Dedifferentiated amniotic fluid mesenchymal stem cell (primary cell): ENCODE measurements at regions not wholly inside any gene's neighbourhood (a gene's known extent, or its start where the extent isn't known, plus 50 kb on each side); places are given as distances from the start of the nearest gene placed in this dataset.

ENCODE experiments used
- DNase-seq: peaks from one replicate; pipeline ENCODE4 v3.0.0-alpha.2; 2016; ENCODE audit errors: extremely low spot score

DNA sequence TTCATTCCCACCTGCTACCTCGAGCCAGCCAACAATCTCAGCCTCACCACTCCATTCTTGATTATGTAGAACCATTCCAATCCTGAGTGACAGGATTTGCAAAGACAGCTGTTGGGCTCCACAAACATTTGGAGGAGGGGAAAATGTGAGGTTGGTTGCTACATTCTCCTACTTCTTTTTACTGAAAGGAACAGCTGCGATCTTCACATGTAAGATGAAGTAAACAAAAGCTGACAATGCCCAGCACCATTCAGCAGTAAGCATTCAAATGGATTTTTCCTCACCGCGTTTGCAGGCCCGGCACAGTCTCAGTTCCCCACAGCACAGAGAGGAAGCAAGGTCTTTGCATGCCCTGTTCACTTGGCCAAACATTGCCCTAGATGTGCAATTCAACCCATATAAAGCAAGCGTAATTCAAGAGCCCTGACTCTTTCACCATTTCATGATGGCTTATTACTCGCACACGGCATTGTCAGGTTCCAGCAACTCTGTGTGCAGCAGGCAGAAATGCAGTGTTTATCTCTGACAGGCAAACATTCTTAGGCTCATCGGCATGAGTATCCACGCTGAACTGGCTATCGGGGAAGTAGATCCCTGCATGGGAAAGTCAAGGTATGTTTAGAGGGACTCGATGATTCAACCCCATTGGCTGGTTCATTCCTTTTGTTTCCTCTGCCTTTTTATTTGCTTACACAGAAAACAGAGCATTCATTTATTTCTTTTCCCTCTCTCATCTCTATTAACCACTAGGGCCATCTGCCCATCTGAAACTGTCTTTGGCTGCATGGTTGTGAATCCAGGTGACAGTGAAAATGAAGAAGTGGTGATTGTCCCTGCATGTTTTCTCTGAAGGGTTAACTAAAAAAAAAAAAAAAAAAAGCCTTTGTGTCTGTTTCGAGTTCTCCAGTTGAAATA, 236.1 kb upstream of the PLEKHG7 start:
- DNase-seq, result no peak

DNA sequence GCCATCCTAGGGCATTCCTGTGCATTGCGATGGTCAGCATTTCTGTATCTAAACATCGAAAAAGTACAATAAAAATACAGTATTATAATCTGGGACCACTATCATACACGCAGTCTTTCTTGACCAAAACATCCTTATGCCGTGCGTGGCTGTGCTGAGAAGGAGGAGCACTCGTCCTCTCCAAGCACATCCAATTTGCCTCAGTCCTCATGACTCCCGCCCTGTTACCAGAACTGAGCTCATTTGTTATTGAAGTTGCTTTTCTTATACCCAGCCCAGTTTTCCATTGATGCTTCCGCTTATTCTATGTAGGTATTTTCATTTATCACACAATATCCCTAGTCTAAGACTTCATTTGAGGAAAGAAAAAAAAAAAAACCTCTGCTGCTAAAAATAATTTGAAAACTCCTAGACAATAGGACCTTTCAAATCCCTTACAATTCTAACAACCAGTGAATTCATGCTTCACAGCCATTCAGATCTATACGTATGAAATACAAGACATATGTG, 236.9 kb upstream of the PLEKHG7 start:
- DNase-seq, result no peak

DNA sequence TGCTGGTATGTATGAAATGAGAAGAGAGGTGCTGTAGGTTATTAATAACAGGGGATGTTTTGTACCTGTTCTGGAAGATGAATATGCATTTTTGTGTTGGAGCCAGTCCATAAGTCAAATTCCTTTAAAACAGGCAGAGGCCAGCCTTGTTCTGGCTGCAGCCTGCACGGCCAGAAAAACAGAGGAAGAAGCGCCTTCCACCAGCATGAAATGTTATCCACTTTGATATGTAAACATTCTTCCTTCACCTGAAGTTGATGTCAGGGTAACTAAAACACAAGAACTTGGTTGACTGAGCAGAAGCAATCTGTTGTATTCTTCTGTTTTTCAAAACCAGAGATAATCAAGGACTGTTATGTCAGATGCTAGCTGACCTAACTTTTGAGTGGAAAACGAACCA, 237.9 kb upstream of the PLEKHG7 start:
- no peak for DNase-seq

DNA sequence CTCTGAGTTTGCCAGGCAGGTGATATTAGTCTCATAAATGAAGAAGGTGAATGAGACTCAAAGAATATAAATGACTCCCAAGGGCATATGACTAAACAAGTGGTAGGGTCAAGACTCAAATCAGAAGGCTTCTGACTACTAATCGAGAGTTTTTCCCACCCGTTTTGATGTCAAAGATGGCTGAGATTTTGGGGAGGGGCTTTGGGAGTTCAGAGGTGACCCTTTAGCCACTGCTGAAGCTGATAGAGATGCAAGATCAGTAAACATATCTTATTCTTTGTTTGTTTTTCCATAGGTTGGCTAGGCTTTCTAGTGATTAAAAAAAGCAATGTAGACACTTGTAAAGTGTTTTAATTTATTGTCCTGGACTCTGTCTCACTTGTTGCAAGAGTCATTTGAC, 239.6 kb upstream of the PLEKHG7 start:
- no peak for DNase-seq

DNA sequence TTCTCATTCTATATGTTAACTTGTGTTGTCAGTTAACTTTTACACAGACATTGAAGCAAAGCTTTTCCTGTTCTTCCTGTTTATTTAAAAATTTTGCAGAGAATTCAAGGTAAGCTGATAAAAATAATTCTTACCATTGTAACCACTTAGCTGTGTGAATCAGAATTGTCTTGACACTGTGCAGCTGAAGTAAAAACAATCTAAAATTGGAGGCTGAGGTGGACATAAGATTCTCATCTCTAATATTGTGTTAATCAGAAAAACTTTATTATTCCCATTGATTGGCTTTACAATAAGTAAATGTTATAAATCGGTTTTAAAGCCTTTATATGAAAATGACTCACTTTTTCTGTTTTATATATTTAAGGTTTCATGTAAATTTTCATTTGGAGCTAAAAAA, 240.3 kb upstream of the PLEKHG7 start:
- no peak for DNase-seq

DNA sequence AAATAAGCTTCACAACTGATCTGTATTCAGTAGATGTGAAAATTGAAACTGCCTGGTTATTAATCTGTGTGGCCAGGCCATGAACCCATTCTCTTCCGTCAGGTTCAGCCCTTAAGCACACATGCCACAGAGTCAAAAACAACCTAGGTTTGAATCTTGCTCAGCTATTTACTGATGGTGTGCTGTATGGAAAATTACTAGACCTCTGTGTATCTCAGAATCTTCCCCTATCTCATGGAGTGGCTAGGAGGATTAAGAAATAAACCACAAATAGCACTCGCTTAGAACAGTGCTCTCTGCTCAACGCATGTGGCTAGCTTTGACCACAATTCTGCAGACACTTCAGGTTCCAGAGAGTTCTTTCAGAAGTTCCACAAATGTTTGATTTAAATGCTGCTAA, 240.7 kb upstream of the PLEKHG7 start:
- DNase-seq, result no peak

DNA sequence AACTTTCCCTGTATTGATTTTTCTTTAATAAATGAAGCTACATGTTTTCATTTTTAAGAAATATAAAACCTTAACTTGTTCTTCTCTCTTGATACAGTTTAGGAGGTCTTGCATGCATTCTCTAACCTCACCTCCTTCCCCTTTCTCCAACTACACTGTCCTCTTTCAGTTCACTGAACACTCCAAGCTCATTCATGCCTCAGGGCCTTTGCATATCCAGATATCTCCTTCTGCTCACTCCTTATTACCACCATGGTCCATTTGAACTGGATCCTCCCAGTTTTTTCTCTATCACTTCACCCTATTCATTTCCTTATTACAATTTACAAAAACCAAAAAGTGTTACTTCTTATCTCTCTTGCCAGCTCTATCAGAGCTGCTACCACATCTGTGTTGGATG, 242.9 kb upstream of the PLEKHG7 start:
- no peak for DNase-seq

DNA sequence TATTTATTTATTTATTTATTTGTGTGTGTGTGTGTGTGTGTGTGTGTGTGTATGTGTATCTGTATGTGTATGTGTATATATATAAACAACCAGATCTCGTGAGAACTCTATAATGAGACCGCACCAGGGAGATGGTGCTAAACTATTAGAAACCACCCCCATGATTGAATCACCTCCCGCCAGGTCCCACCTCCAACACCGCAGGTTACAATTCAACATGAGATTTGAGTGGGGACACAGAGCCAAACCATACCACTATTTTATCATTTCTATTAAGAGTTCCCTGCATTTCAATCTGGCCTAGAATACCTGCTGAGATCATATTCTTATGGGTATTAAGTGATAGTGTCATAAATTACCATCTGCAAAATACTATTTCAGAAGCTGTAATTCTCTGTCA, 243.8 kb upstream of the PLEKHG7 start:
- no peak for DNase-seq

DNA sequence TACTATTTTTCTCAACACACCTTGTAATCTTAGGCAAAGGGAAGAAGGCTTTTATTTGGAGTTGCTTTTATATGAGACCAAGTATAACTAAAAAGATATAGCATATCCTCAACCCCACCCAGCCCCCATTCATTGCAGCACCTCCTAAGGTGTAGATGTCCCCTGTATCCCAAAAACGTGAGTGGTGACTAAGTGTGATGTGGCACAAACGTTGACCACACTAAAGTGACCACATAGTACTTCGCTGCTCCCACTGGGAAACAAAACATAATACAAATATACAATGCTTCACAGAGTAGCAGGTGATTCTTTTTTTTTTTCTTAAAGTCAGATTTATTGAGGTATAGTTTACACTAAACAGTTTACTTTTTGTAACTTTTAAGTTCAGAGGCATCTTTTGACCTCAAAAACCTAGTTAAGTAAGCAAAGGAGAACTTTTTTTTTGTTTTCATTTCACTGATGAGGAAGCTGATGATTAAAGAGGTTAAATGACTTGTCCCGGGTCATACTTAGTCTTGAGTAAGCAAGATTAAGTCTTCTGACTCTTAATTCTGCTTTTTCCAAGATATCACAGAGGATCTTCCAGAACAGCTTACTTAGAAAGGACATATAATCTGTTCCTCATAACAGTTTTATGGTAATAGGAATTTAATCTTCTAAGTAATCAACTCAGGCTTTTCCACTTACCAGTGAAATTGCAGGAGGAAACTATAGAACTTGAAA, 245.2 kb upstream of the PLEKHG7 start:
- DNase-seq, result no peak

DNA sequence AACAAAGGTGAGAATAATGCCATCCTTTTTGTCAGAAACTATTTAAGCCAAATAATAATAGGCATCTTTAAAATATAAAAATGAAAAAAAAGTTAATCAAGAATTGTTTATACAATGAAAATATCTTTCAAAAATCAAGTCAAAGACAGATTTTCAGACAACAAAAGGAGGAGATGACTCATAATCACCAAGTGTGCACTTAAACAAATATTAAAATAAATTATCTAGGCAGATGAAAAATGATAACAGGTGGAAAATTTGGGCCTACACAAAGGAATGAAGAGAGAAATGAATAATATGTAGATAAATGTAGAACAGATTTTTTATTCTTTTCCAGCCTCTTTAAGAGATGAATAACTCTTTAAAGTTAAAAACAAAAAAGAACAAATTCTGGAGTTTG, 250.0 kb upstream of the PLEKHG7 start:
- DNase-seq, result no peak

DNA sequence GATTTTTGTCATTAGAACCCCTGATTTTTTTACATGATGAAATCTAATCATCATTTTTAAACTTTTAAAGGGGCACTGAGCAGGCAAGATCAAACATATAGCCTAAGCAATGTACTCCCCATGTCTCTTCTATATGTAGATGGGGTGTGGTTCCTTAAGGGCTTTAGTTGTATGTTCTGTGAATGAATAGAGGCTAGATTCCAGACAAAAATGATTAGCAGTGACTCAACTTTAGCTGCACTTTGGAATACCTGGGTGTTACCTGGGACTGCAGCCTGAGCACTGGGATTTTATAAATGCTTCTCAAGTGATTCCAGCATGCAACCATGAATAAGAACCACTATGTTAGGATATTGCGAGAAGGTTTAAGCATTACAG, 256.7 kb upstream of the PLEKHG7 start:
- no peak for DNase-seq

DNA sequence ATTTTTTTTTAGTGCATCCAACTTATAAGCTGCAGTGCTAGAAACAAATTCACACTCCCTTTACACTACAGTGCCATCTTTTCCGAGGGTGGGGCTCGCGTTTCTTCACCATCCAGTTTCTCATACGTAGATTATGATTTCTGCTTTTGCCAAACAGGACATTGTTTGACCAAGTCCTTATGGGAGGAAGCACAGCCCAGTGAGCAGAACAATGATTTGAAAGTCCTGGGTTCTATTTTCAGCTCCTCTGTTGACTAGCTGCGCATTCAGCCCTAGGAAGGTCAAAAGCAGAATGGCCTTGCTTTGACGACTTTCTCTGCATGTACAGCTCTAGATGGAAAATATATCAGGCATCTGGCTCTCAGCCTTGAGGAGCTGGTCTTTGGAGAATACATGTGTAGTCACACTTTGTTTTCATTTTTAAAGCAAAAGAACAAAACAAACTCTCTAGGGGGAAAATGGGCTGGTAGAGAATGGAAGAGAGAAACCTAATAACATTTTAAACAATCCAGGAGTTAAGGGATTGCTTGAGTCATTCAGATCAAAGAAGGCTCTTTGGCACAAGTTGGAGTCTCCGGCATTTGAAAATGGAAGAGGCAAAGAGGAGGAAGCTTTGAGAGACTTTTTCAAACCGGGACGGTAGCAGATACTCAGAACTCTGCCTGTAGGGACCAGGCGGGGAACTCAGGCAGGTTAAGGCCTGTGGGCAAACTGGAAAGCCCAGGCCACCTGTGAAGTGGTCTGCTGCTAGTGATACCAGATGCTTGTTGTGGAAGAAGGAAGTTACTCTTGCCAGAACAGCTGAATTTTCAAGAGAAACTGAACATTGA, 257.3 kb upstream of the PLEKHG7 start:
- no peak for DNase-seq

DNA sequence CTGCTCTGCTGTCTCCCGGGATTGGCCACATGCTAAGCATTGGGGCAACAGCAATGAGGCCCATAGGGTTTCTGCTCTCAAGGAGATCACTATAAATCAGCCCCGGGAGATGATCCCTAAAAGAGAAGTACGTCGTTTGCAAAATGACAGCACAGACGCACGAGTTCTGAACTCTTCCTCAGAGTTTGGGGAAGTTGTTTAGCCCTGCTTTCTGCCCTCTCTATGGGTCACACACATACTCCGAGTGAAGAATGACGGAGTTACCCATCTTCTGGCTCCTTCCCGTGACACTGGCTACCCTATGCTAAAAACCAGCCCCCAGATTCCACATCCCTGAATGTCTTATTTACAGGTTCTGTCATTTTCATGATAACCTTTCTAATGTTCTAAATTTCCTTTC, 258.0 kb upstream of the PLEKHG7 start:
- no peak for DNase-seq

DNA sequence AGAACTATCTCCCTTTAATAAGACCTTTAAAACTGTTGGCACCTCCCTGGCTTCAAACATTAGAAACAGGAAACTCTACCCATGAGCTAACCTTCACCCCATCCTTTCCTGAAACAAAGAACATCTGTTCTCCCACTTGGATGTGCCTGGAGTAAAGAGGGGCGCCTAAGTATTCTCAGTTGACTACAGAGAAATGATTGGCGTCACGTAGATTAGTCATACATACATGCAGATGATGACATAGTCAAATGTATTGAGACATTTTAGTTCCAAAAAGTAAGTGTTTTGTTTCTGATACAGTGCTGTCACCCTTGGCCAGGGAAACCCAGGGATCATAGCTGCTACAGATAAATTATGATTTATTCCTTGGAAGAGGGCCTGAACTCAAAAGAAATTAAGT, 260.0 kb upstream of the PLEKHG7 start:
- DNase-seq, result no peak

DNA sequence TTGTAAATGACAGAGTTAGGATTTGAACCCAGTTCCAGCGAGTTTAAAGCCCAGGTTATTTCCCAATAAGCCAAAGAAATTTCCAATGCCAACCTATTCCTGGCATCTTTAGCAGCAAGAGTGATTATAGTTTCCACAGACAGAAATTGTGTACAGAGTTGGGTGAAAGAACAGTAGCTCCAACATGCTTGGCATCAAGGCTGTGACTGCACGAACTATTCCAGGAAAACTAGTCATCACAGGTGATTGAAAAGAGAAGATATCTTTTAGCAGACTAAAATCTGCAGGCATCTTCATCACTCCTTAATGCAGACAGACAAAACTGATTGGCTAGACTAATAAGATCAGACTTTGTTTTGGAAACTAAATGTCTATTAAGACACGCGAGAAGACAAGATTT, 262.7 kb upstream of the PLEKHG7 start:
- no peak for DNase-seq

DNA sequence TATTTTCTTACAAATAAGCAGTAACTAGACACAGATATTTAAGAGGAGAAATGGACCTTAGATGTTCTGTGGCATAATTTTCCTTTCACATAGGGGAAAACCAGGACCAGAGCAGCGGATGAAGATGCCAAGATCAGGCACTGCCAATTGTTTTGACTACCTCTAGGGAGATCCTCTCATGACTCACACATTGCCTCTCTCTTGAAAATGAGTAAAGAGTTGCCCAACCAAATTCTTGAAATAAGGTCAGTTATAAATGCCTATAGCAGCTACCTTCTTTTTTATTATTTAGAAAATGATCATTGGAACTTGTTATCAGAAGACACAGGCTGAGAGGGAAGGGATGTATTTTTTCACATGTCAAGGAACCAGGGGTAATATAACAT, 263.4 kb upstream of the PLEKHG7 start:
- DNase-seq, result peak; percentile 51

DNA sequence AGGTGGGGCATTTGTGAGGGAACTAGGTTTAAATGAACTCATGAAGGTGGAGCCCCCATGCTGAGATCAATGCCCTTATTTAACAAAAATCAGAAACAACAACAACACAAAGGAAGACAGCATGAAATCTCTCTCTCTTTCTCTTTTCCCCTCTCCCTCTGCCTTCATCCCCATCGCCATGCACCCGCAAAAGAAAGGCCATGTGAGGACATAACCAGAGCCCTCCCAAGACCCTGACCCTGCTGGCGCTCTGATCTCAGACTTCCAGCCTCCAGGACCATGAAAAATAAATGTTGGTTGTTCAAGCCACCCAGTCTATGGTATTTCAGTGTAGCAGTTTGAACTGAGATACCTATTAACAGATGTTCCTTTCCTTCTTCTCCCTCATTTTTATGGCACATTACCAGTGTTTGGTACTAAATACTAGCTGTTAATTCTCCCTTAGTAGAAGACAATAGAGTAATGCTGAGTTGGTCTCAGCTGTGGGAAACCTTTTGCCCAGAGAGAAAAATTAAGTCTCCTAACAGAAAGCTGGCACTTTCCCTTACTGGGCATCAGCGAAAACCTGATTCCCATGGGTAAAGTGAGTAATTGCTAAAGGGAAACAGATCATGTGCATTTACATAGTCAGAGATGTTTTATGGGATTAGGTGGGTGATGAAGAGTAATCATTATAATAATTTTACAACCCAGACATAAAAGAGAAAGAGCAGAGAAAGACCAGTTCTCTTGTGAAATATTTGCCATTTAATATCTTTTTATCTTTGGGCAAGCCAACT, 264.0 kb upstream of the PLEKHG7 start:
- no peak for DNase-seq

DNA sequence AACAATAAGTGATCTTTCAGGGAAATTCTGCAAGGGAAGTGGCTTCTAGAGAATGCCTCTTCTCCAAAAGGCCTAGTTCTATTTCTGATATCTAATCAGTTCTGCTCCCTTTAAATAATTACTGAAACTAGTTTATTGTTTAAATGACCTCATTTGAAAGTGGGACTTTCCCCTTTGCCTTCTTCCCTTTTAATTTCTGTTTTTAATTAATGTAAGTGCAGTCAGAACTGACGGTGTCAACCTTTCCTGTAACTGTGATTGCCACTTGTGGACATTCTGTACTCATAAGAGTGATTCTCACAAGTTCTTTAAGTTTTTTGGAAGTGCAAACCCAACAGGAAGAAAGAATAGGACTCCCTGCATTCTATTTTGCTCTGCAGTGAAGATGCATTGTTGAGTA, 265.3 kb upstream of the PLEKHG7 start:
- DNase-seq, result no peak

DNA sequence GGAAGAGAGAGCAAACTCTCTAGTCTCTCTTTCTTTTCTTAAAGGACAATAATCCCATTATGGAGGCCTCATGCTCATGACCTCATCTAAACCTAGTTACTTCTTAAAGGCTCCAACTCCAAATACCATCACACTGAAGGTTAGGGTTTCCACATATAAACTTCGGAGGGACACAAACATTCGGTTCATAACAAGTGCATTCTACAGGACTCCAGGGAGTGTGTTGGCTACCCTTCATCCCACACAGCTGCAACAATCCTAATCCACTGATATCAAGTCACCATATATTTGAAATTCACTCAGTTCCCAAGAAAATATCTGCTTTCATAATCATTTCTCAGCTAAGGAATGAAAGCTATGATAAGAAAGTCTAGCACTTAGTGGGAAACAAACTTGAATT, 265.9 kb upstream of the PLEKHG7 start:
- DNase-seq, result no peak

DNA sequence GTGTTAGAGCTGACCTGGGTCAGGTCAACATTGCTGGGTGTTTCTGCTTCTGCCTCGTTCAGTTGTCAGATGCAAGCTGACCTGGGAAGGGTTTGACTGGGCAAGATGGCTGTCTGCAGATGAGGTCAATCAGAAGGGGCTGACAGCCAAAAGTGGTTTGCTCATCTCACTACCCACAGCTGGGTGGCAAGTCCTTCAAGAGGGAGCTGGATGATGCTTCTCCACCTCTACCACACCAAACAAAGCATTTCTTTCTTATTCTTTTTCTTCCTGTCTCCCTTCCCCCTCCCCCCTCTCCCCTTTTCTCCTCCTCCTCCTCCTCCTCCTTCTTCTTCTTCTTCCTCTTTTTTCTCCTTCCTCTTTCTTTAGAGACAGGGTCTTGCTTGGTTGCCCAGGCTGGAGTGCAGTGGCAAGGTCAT, 268.2 kb upstream of the PLEKHG7 start:
- no peak for DNase-seq

DNA sequence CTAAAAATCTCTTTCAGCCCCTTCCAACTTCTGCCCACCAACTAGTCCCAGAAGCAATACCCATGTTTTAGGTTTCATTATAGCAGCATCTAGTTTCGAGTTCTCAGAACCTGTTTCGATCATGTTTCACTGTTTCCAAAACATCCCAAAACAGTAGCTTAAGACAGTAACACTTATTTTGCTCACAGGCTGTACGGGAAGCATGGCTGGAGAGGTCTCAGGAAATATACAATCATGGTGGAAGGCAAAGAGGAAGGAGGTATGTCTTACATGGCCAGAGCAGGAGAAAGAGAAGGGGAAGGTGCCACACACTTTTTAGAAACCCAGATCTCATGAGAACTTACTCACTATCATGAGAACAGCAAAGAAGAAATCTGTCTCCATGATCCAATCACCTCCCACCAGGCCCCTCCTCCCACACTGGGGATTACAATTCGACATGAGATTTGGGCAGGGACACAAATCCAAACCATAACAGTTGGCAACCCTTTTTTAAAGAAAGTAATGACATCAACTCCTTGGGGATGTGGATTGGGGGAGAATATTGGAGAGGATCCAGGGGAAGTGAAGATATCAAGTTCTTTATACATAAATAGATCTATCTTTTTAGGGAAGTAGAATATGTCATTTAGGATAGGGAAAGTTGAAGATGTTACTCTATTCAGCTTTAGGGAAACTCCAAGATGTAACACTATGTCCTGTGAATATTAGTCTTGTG, 269.9 kb upstream of the PLEKHG7 start:
- DNase-seq, result no peak
